ENCODE measurements at regions not wholly inside any gene's neighbourhood (a gene's known extent, or its start where the extent isn't known, plus 50 kb on each side); places are given as distances from the start of the nearest gene placed in this dataset.
"Not testable (repeated sequence)": the region's sequence is repeated elsewhere in the genome, so short reads cannot be mapped to it uniquely, and the experiment has no call there.

- no peak for DNase-seq
- no peak for ATAC-seq
- intact Hi-C loops (cut with DNase I): no loop called here
These were observed 213.8 kb upstream of the SLC8A1 start for GRCh38 chr2:40665493-40666232.

- intact Hi-C loops (cut with DNase I): no loop called here
- ATAC-seq: no peak
- DNase-seq: no peak
These were observed 214.5 kb upstream of the SLC8A1 start for GRCh38 chr2:40666398-40666797.

- intact Hi-C loops (cut with DNase I): no loop called here
- peak in 1 of 2 donors; percentile 41 for ATAC-seq
- DNase-seq: no peak
These were observed 216.5 kb upstream of the SLC8A1 start for GRCh38 chr2:40668425-40668824.

- DNase-seq; intact Hi-C loops (cut with DNase I); ATAC-seq: not testable (repeated sequence)
These were observed 224.4 kb upstream of the SLC8A1 start for GRCh38 chr2:40676134-40676790.

- no peak for ATAC-seq
- no peak for DNase-seq
- intact Hi-C loops (cut with DNase I): no loop called here
These were observed 228.7 kb upstream of the SLC8A1 start for GRCh38 chr2:40680547-40680946.

- intact Hi-C loops (cut with DNase I): no loop called here
- no peak for DNase-seq
- ATAC-seq: no peak
These were observed 238.1 kb upstream of the SLC8A1 start for GRCh38 chr2:40690036-40690435.

- ATAC-seq: no peak
- intact Hi-C loops (cut with DNase I): no loop called here
- no peak for DNase-seq
These were observed 238.6 kb upstream of the SLC8A1 start for GRCh38 chr2:40690525-40690924.

GRCh38 chr2:40700231-40700954, 248.5 kb upstream of the SLC8A1 start:
- ATAC-seq (no peak), DNase-seq (no peak)
- intact Hi-C loops (cut with DNase I): no loop called here

- DNase-seq; intact Hi-C loops (cut with DNase I); ATAC-seq: not testable (repeated sequence)
These were observed 260.5 kb upstream of the SLC8A1 start for GRCh38 chr2:40712197-40712894.

GRCh38 chr2:40716879-40717278, 265.0 kb upstream of the SLC8A1 start:
- DNase-seq (no peak), ATAC-seq (peak in 1 of 2 donors; percentile 75)
- intact Hi-C loops (cut with DNase I): no loop called here

- DNase-seq (no peak), ATAC-seq (no peak)
- intact Hi-C loops (cut with DNase I): no loop called here
These were observed 267.5 kb upstream of the SLC8A1 start for GRCh38 chr2:40719414-40719813.

GRCh38 chr2:40721595-40721994, 269.7 kb upstream of the SLC8A1 start:
- DNase-seq (no peak), ATAC-seq (no peak)
- intact Hi-C loops (cut with DNase I): no loop called here

- DNase-seq: no peak
- intact Hi-C loops (cut with DNase I): no loop called here
- ATAC-seq: no peak
These were observed 271.3 kb upstream of the SLC8A1 start for GRCh38 chr2:40723194-40723593.

- intact Hi-C loops (cut with DNase I): no loop called here
- DNase-seq (no peak), ATAC-seq (peak; percentile 41 to 60)
These were observed 273.1 kb upstream of the SLC8A1 start for GRCh38 chr2:40725040-40725439.

GRCh38 chr2:40725950-40726349, 274.1 kb upstream of the SLC8A1 start:
- intact Hi-C loops (cut with DNase I): no loop called here
- DNase-seq (no peak), ATAC-seq (no peak)

- intact Hi-C loops (cut with DNase I): no loop called here
- no peak for DNase-seq
- ATAC-seq: no peak
These were observed 282.9 kb upstream of the SLC8A1 start for GRCh38 chr2:40734797-40735196.

GRCh38 chr2:40737180-40737579, 285.3 kb upstream of the SLC8A1 start:
- intact Hi-C loops (cut with DNase I): no loop called here
- DNase-seq (no peak), ATAC-seq (no peak)

GRCh38 chr2:40740419-40740818, 288.5 kb upstream of the SLC8A1 start:
- DNase-seq (no peak), ATAC-seq (no peak)
- intact Hi-C loops (cut with DNase I): no loop called here

GRCh38 chr2:40741532-40741931, 289.6 kb upstream of the SLC8A1 start:
- DNase-seq (no peak), ATAC-seq (no peak)
- intact Hi-C loops (cut with DNase I): no loop called here

- intact Hi-C loops (cut with DNase I): no loop called here
- ATAC-seq (no peak), DNase-seq (no peak)
These were observed 294.3 kb upstream of the SLC8A1 start for GRCh38 chr2:40746191-40746590.

Measured in left cardiac atrium (tissue), 4 donors.